WTC11 (cell line): ENCODE measurements at regions not wholly inside any gene's neighbourhood (a gene's known extent, or its start where the extent isn't known, plus 50 kb on each side); places are given as distances from the start of the nearest gene placed in this dataset.

ENCODE experiments used
- ATAC-seq: fragments of 200-7000 bp; cut with Tn5 transposase; 2 replicates; pipeline ENCODE4 v1.10.0; 2021; ENCODE audit warnings: mild to moderate bottlenecking, moderate library complexity
- CTCF ChIA-PET: fragments of 300-600 bp; sonication (Branson Sonifier 250); formaldehyde crosslinking; loops from one replicate; lab custom pipeline; 2021; ENCODE audit warnings: antibody characterized with exemption; lab: Charles Lee
- POLR2A ChIA-PET: fragments of 350-600 bp; sonication (Branson Sonifier 250); formaldehyde crosslinking; loops from one replicate; lab custom pipeline; 2021; ENCODE audit warnings: antibody characterized with exemption; lab: Charles Lee
- DNase-seq: peaks from one replicate; pipeline ENCODE4 v3.0.0; 2021; ENCODE audit warnings: low spot score
- H3K27ac Mint-ChIP-seq: 2 replicates; pipeline ENCODE4 v1.8.0; 2021; ENCODE audit warnings: mixed read lengths
- H3K27me3 Mint-ChIP-seq: 2 replicates; pipeline ENCODE4 v1.8.0; 2021; ENCODE audit warnings: low read depth, mild to moderate bottlenecking, moderate library complexity, mixed read lengths
- H3K36me3 Mint-ChIP-seq: 2 replicates; pipeline ENCODE4 v1.8.0; 2021; ENCODE audit warnings: mixed read lengths
- H3K4me1 Mint-ChIP-seq: 2 replicates; pipeline ENCODE4 v1.8.0; 2022; ENCODE audit warnings: mixed read lengths
- H3K4me3 Mint-ChIP-seq: 2 replicates; pipeline ENCODE4 v1.8.0; 2021; ENCODE audit warnings: mild to moderate bottlenecking, moderate library complexity, mixed read lengths
- H3K9me3 Mint-ChIP-seq: 2 replicates; pipeline ENCODE4 v1.8.0; 2021; ENCODE audit warnings: mixed read lengths
- FOXK1 ChIP-seq: sonication (generic); formaldehyde crosslinking; IDR thresholded peaks from 2 replicates; pipeline ENCODE4 v1.8.0; 2022; ENCODE audit warnings: mild to moderate bottlenecking, moderate library complexity, missing genetic modification reagents
- GABPB1 ChIP-seq: sonication (generic); formaldehyde crosslinking; IDR thresholded peaks from 2 replicates; pipeline ENCODE4 v1.8.1; 2023; ENCODE audit warnings: mild to moderate bottlenecking, missing genetic modification reagents
- KAT7 ChIP-seq: sonication (generic); formaldehyde crosslinking; IDR thresholded peaks from 2 replicates; pipeline ENCODE4 v1.8.1; 2023; ENCODE audit warnings: missing genetic modification reagents, mild to moderate bottlenecking, borderline replicate concordance
- MYBL2 ChIP-seq: sonication (generic); formaldehyde crosslinking; IDR thresholded peaks from 2 replicates; pipeline ENCODE4 v1.8.1; 2023; ENCODE audit warnings: mild to moderate bottlenecking, moderate library complexity, missing genetic modification reagents
- PRDM15 ChIP-seq: sonication (generic); formaldehyde crosslinking; IDR thresholded peaks from 2 replicates; pipeline ENCODE4 v1.8.0; 2022; ENCODE audit warnings: missing genetic modification reagents
- PREB ChIP-seq: sonication (generic); formaldehyde crosslinking; IDR thresholded peaks from 2 replicates; pipeline ENCODE4 v1.8.1; 2022; ENCODE audit warnings: mild to moderate bottlenecking, missing genetic modification reagents, moderate library complexity, borderline replicate concordance
- PRRX2 ChIP-seq: fragments of 250-450 bp; sonication (Bioruptor Pico); IDR thresholded peaks from 2 replicates; pipeline ENCODE4 v1.8.0; 2021; ENCODE audit warnings: mild to moderate bottlenecking
- SMAD3 ChIP-seq: sonication (generic); formaldehyde crosslinking; IDR thresholded peaks from 2 replicates; pipeline ENCODE4 v1.8.0; 2022; ENCODE audit warnings: missing genetic modification reagents, mild to moderate bottlenecking, borderline replicate concordance
- STAT6 ChIP-seq: sonication (generic); formaldehyde crosslinking; conservative IDR thresholded peaks from 2 replicates; pipeline ENCODE4 v1.8.1; 2023; ENCODE audit warnings: mild to moderate bottlenecking, low read depth, missing genetic modification reagents, moderate library complexity
- TEAD1 ChIP-seq: sonication (generic); formaldehyde crosslinking; IDR thresholded peaks from 2 replicates; pipeline ENCODE4 v1.8.0; 2022; ENCODE audit warnings: mild to moderate bottlenecking, missing genetic modification reagents
- ZNF263 ChIP-seq: sonication (generic); formaldehyde crosslinking; IDR thresholded peaks from 2 replicates; pipeline ENCODE4 v1.8.1; 2022; ENCODE audit warnings: low read depth, mild to moderate bottlenecking, moderate library complexity, missing genetic modification reagents
- ZNF281 ChIP-seq: sonication (generic); formaldehyde crosslinking; IDR thresholded peaks from 2 replicates; pipeline ENCODE4 v1.8.0; 2023; ENCODE audit warnings: mild to moderate bottlenecking, missing genetic modification reagents
- ZNF317 ChIP-seq: sonication (generic); formaldehyde crosslinking; IDR thresholded peaks from 2 replicates; pipeline ENCODE4 v1.8.1; 2023; ENCODE audit warnings: low read depth, mild to moderate bottlenecking, moderate library complexity, missing genetic modification reagents, borderline replicate concordance
- ZSCAN18 ChIP-seq: fragments of 250-450 bp; sonication (Bioruptor Pico); IDR thresholded peaks from 2 replicates; pipeline ENCODE4 v2.1.2; 2022; ENCODE audit warnings: mild to moderate bottlenecking, moderate library complexity

GRCh38 chr11:116414357-116414880 is 358.4 kb downstream of the BUD13 start (continued):
- TF ChIP-seq FOXK1 (CRISPR knock-in tag) (no peak), MYBL2 (CRISPR knock-in tag) (no peak)
- TF ChIP-seq, all 79 proteins: peak for 0

- Mint-ChIP-seq H3K4me3 (no peak overlapping the region), H3K9me3 (no peaks in the 10 kb centered on the region), H3K4me1 (peaks cover 37% of the 10 kb centered on the region), H3K36me3 (no peaks in the 10 kb centered on the region), H3K27ac (peak overlapping the region; percentile 26), H3K27me3 (no peaks in the 10 kb centered on the region)
- CTCF ChIA-PET: interaction anchor here (0.9 to 2.8 kb wide), 6 partner anchors 10 to 198 kb away, joined by 3 to 12 read pairs (median 4); no protein-coding TSS in a partner anchor
- no peak for TF ChIP-seq TEAD1 (CRISPR knock-in tag)
- TF ChIP-seq GABPB1: 0 out of 2 replicates have a peak, but pooled peaks have one; percentile 12
- ATAC-seq: peak; percentile 40
- no peak for DNase-seq
- POLR2A ChIA-PET: no interaction called here
Measured at GRCh38 chr11:116413301-116414242, 359.2 kb downstream of the BUD13 start.

GRCh38 chr11:116412118-116412889 is 360.5 kb downstream of the BUD13 start:
- DNase-seq (no peak), ATAC-seq (no peak)
- TF ChIP-seq SMAD3: no peak
- peak; percentile 42; the same call in 1 of the 2 replicates for TF ChIP-seq GABPB1
- no peak for TF ChIP-seq ZNF317 (CRISPR knock-in tag)
- TF ChIP-seq ZNF263: no peak
- TF ChIP-seq KAT7 (CRISPR knock-in tag): no peak
- TF ChIP-seq STAT6 (CRISPR knock-in tag): no peak
- no peak for TF ChIP-seq PRRX2 (CRISPR knock-in tag)
- TF ChIP-seq FOXK1 (CRISPR knock-in tag): no peak
- Mint-ChIP-seq H3K4me3 (no peak overlapping the region), H3K4me1 (peaks cover 37% of the 10 kb centered on the region), H3K27me3 (no peaks in the 10 kb centered on the region), H3K9me3 (no peaks in the 10 kb centered on the region), H3K27ac (no peak overlapping the region), H3K36me3 (no peaks in the 10 kb centered on the region)
- CTCF ChIA-PET: interaction anchor here (2.8 kb wide), 1 partner anchor 11 kb away, joined by 12 read pairs; no protein-coding TSS in a partner anchor
- POLR2A ChIA-PET: no interaction called here

GRCh38 chr11:116409238-116409637 is 363.5 kb downstream of the BUD13 start:
- peaks cover 26% of the 10 kb centered on the region for H3K4me1 Mint-ChIP-seq
- CTCF ChIA-PET: interaction anchor here (1.0 kb wide), 1 partner anchor 128 kb away, joined by 3 read pairs; no protein-coding TSS in a partner anchor
- H3K27me3 Mint-ChIP-seq: no peaks in the 10 kb centered on the region
- no peaks in the 10 kb centered on the region for H3K36me3 Mint-ChIP-seq
- no peak overlapping the region for H3K27ac Mint-ChIP-seq
- ATAC-seq: no peak
- POLR2A ChIA-PET: no interaction called here
- H3K9me3 Mint-ChIP-seq: no peaks in the 10 kb centered on the region
- DNase-seq: no peak
- H3K4me3 Mint-ChIP-seq: no peak overlapping the region
- no peak for TF ChIP-seq SMAD3
- TF ChIP-seq PRDM15 (CRISPR knock-in tag): no peak
- no peak for TF ChIP-seq PREB (CRISPR knock-in tag)
- no peak for TF ChIP-seq ZSCAN18 (CRISPR knock-in tag)
- TF ChIP-seq ZNF281: no peak
- TF ChIP-seq KAT7 (CRISPR knock-in tag): no peak
